NCI-H2196 treated with DMSO at 0.1 percent for 48 hours (cell line): ENCODE measurements at regions not wholly inside any gene's neighbourhood (a gene's known extent, or its start where the extent isn't known, plus 50 kb on each side); places are given as distances from the start of the nearest gene placed in this dataset.

Experiments
- DNase-seq: peaks from one replicate; lab custom pipeline; 2025; ENCODE audit not compliant: unreplicated experiment; lab: John Stamatoyannopoulos, UW

DNA sequence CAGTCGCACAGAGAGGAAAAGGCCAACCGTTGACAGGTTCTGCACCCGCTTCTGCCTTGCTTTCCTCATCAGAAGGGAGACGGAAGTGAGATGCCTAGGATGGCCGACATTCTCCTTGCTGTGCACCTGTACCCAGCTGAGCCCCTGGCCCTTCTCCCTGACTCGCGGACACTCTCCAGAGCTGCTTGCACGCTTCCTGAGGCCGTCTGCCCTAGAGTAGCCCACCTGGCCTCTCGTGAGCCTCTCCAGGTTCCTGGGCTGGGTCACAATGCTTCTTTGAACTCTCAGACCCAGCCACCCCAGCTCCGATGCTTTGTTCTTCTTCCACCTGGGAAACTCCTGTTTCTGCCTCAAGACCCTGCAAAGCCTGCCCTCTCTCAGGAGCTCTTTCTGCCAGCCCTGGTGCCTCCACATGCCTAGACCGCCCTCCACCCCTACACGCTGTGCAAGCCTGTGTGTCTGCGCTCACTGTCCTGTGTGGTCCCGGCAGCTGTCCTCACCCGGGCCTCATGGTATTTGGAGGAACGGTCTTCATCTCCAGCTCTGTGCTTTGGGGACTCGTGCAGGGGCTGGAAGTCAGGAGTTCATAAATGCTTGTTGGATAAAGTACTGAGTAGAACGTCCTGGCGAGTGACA, 345.4 kb upstream of the SALL3 start:
- no peak for DNase-seq

DNA sequence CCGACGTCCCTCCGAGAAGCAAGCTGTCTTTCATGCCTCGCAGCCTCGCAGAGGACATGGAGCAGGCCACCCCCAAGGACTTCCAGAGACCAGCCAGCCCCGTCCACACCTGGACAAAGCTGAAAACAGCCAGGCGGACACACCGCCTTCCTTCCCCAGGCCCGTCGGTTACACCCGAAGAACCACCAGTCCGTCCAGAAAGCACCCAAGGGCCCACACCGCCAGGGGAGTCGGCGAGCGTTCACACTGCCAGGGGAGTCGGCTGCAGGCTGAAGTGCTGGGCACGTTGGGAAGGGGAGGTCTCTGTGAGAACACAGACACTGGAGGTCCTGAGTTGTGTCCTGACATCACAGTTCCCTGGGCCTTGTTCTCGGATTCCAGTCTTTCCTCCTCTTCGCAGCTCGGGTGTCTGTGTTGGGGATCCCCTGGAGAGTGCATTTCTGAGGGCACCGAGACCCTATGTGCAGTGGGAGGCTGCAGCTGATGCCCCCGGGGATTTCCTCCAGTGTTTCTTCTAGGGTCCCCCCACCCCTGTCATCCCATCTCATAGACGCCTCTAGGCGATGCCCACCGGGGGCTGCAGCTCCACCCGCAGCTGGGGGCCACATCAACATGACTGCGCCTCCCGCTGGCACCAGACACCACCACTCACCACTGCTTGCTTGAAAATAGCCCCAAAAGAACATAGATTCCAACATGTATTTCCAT, 344.4 kb upstream of the SALL3 start:
- DNase-seq, result no peak

DNA sequence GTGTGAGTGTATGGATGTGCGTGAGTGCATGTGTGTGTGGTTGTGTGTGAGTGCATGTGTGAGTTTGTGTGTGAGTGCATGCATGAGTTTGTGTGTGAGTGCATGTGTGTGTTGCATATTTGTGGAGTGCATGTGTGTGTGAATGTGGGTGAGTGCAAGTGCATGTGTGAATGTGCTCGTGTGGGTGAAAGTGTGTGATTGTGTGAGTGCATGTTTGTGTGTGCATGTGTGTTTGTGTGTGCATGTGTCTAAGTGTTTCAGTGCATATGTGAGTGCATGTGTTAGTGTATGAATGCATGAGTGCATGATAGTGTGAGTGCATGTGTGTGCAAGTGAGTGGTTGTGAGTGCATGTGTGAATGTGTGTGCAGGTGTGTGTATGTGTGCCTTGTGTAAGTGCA, 343.4 kb upstream of the SALL3 start:
- DNase-seq, result no peak

DNA sequence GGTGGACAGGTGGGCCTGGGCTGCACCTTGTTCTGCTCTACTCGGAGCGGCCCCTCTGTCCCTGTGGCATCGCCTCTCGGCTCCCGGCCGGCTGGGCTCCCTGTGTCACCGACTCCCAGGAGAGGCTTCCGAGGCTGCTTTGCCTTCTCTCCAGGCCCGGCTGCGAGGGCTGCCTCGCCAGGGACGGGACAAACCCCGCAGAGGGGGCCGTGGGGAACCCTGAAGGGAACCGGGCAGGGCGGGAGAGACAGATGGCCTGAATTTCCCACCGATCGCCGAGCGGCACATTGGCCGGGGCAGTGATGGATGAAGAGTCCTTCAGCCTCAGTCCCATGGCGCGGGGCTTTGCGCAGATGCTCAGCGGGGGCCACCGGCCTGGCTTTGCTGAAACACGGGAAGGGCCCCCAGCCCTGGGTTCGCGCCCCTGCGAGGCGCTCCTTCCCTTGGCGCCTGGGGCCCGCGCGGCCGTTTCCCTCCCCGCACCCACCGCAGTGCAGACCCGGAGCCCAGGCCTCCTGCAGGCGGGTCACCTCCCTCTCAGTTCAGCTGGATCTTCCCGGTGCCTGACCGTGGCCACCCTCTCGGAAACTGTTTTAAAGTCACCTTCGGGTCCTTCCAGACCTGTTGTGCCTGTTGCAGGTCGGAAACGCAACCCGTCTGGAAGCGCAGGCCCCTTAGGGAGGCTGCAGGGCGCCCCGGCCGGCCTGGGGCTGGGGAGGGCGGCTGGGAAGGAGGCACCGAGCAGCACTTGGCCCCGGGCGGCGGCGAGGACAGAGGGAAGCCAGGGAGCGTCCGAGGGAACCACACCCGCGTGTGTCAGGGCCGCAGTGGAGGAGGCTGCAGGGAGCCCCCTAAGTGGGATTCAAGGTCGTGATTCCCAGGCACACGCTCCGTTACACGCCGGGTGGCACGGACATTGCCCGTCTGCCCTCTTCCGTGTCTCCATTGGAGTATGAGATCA, 341.9 kb upstream of the SALL3 start:
- DNase-seq, result no peak

DNA sequence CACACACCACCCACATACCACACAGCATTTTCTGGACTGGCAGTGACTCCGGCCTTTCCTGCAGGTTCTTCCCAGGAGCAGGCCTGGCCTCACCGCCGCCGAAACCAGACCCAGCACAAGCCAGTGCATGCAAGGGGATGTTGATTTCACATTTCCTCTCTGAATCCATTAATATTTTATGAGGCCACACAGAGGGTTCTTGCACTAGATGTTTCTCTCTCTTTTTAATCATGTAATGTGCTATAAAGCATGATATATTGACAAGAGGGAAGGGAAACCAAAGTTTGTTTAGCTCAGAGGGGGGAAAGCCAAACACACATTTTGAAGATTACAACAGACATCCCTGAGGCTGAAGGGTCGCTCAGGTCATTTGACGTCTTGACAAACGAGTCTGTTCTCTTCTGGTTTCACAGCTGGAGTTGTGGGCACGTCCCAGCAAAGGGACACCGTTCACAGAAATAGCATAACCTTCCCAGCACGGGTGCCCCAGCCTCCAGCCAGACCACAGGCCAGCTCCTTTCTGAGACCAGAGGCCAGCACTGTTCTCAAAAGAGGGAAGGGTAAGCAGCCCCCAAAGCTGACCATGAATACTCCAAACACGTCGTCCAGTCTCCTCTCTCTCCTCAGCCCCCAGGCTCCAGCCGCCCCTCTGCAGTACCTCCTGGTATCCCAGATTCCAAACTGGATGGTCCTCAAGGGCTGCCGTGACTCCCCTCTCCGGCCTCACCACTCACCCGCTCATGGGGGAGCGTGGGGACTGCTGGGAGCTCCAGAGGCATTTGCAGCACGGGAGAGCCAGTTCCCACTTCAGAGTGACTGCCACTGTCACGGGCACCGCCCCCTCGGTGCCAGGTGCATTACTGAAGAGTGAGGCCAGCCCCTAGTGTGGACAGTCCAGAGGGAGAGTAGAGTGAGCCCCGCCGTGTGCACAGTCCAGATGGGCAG, 340.3 kb upstream of the SALL3 start:
- no peak for DNase-seq

DNA sequence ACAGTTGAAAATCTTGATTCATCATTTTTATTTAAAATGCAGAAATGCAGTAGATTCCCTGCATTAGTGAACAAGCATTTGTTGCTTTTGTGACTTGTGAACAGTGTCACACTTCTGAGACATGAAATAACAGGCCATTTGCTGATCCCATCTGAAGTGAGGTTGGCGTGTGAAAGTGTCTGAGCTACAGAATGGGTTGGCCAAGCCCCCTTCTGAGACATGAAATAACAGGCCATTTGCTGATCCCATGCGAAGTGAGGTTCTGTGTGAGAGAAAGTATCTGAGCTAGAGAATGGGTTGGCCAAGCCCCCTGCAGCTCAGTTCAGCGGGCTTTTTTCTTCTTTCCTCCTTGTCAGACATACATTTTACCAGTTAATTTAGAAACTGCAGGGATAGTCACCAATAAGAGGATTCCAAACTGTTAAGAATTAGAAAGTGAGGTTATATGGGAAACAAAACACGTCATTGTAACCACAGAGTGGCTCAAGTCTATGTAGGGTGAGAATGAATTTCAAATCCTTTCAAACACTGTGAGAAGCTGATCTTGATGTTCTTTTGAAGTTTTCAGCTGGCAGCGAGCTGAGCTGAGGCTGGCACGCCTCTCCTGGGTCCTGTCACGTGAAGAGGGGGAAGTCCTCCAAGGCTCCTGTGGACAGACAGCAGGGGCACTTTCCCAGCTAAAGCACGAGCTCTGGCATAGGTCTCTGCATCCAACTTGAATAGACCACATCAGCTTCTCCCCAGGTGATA, 339.2 kb upstream of the SALL3 start:
- DNase-seq, result no peak

DNA sequence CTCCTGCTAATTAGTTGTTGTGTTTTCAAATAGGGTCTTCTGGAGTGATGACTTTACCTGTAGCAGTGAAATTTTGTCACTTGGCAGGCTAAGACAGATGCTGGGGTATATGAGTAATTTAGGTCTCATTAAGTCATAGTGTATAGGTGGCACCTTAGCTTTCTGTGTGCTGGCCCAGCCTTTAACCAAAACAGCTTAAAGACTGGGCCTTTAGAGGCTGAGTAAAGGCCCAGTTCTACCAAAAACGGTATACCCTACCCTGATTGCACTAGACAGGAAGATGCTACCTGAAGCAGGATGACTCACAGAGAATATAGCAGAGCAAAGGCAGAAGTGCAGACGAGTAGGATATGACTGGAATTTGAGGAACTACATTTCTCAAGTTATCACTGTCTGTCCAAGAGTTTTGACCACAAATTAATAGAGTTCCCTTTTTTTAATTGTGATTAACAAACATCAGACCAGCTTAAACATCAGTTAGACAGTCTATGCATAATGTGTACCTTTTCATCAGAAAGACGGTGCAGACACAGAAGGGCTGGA, 337.9 kb upstream of the SALL3 start:
- no peak for DNase-seq

DNA sequence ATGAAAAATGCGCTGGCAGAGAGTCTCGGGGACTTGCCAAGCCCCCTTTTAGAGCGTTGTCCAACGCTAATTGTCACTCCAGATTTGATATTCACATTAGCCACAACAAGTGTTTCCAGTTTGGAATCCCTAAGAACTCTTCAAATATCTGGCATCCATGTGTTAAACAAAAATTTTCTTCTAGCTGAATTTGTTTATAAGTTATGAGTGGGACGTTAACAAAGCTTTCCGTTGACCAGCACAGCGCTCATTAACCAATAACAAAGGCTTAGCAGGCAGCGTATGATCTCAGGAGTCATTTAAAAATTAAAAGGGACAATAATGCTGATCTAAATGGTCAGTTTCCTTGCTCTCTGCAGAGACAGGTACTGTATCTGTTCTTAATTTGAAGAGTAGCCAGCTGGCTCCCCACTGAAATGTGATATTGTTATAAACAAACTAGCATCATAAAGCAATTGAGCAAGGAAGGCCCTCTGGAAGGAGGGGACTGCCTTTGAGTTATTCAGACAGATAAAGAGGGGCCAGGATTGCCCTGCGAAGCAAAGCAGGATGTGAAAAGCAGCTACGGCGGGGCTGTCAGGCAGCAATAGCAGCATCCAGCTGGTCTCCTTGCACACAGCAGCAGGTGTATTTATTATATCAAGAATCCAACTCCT, 337.2 kb upstream of the SALL3 start:
- DNase-seq, result no peak

DNA sequence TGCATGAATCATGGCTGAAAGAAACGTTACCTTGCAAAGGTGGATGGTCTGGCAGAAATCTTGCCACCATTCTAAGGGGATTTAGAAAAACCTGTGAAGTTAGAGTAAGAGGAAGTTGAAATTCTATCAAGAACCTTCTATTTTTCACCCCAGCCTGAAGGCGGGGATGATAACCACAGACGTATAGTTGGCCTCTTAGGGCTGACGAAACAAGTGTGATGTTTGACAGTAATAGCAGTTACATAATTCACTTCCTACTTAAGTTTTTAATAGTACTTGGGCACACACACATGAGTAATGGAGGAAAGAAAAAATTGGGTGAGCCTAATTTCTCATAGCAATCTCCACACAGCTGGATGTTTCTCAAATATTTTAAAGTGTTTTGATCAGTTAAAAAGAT, 336.6 kb upstream of the SALL3 start:
- DNase-seq, result no peak

DNA sequence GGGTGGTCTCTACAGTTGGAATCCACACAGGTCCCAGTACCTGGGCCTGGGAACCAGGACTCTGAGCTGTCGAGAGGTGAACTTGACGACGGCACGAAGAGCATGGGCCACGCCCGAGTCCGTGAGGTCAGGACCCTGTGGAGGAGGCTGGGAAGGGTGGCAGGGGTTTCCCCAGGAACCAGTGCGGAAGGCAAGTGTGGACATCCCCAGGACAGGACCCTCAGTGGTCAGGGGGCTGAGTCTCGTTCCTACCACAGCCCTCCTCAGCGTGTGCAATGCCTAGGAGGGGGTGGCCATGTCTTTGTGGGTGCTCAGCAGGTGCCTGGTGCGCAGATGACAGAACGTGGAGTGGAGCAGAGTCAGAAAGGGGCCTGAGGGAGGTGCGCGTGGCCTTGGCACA, 335.6 kb upstream of the SALL3 start:
- no peak for DNase-seq

DNA sequence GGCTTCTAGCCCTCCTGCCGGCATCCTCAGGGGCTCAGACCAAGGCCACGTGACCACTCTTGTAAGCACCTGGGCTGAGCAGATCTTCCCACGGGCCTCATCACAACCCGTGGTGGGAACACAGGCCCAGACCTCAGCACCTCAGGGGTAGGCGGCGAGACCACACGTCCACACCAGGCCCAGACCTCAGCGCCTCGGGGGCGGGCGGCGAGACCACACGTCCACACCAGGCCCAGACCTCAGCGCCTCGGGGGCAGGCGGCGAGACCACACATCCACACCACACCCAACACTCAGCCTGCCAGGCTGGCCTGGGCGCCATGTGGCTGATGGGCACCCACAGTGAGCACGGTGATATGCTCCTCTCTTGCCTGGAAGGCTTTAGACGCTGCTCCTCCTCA, 334.4 kb upstream of the SALL3 start:
- DNase-seq, result no peak

DNA sequence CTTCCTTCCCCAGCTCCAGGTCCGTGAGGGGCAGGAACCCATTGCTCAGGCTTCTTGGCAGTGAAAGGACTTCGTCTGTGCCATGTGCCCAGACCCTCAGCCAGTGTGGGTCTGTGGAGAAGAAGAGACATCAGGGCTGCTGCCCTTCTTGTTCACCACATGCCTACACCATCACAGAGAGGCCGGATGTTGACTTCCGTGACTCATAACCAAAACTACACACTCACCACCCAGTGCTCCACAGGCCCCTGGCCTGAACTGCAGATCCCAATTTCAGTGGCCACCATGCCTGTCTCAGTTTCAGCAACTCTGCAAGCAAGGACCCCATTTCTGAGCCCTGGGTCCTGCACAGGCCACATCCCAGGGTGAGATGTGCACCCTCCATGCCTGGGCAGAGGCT, 332.6 kb upstream of the SALL3 start:
- no peak for DNase-seq

DNA sequence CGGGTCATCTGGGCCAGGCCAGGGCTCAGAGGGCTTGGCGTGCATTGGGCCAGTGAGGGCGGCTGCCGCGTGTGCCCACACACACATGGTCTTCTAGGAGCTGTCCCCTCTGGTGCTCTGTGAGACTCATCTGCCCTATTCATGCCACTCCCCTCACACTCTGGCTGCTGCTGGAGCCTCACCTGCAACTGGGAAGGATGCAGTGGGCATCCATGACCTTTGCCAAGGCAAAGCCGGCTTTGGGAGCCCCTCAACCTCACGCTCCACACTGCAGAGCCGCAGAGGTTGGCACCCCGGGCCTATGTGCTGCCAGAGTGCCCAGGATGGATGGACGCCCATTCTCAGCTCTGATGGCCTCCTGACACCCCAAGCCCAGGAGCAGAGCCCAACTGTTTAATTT, 330.2 kb upstream of the SALL3 start:
- DNase-seq, result no peak

DNA sequence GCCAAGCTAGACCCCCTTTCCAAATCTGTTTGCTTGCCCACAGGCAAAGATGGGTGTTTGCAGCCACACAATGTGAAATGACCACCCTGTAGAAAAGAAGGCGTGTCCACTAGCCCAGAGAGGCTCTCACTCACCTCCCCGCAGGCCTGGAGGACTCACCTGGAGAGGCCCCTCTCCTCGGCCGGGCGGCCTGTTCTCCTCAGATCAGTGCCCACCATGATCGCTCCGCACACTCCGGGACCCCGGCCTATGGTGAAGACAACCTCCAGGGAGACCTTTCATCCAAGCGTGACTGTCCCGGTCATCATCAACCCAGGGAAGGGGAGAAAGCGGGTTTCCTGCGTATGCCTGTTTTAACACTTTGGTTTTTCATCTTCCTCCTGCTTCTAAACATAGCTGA, 328.7 kb upstream of the SALL3 start:
- DNase-seq, result no peak

DNA sequence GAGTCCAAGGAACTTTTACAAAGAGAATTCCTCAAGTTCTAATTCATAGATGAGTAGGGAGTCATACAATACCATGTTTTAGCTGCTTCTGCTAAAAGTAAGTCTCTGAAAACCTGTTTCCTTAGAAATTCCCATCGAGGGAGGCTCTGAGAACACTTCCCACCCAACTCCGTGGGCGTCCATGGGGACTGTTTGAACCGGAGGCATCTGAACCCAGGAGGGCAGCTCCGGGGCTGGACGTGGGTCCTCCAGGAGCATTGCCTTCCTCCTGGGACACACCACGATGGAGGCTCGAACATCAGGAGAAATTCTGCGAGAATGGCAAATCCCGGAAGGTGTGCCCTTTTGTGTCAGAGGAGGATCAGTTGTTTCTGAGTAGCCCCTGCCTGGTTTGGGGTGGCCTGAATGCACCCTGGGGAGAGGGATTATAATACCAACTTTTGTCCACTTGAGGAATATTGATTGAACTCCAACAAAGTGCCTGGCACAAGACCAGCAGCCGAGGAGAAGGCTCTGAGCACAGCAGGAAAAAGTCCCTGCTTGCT, 327.5 kb upstream of the SALL3 start:
- DNase-seq, result no peak

DNA sequence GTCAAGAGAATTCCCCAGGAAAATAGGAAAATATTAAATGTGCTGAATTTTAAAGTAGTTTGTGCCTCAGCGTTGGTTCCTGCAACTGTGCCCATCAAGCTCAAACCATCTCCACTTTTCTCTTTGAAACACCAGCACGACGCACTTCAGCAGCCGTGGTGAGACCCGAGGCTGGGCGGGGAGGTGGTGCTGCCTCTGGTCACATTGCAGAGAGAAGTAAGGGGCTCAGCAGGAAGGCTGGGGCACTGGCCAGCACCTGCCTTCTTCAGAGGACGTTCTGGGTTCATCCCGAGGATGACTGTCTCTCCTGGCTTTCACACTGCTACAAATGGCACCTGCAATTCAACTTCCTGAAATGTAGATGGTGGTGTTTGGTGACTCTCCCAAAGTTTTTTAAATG, 323.7 kb upstream of the SALL3 start:
- no peak for DNase-seq

DNA sequence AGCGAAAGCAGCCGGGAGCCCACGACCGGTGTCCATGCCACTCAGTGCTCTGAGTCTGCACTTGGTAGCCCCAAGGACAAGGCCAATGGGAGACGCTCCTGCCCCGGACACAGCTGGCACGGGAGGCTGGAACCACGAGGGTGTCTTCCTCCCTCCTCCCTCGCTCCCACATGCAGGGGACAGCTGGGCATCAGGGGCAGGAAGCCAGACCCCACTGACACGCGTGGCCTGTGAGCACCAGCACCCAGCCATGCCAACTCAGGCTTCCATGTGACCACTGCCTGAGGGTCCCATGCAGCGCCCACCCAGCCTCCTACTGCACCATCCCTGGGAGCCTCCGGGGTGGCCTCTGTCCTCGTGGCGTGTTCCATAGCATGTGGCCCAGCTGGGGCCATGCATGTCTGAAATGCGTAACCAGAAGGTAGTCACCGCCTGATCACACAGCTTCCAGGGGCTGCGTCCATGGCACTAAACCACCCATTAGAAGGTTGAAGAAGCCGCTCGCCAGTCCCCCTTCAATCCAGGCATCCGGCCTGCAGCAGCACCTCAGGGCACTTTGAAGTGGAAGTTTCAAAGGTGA, 323.2 kb upstream of the SALL3 start:
- DNase-seq, result no peak

DNA sequence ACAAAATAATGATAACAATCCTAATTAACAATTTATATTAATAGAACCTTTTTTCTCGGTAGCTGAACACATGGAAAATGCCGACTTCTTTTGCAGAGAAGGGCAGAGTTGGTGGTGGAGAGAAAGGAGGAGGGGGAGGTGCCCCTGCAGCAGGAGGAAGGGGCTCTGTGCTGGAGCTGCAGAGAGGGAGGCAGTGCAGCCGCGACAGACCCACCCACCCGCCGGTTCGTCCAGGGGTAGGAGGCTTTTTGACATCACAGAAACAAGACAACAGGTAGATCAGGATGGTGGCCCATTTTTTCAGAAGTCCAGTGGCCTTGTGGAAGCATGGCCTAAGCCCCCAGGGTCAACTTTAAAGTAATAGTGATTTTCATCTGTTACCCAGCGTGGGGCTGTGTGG, 321.1 kb upstream of the SALL3 start:
- DNase-seq, result no peak

DNA sequence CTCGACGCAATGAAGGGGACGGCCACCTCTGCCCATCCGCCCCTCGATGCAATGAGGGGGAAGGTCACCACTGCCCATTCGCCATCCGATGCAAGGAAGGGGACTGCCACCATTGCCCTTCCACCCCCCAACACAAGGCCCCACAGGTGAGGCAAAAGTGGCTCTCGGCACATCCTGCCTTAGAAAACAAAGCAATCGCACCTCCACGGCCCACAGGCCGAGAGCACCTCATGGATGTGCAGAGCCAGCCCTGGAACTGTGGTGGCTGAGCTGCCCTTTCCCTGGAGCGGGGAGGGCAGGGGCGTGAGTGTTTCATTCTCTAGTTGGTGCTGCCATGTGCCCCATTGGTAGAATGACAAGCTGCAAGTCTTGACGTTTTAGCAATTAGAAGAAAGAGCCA, 320.6 kb upstream of the SALL3 start:
- DNase-seq, result no peak
